ENCODE measurements at regions not wholly inside any gene's neighbourhood (a gene's known extent, or its start where the extent isn't known, plus 50 kb on each side); places are given as distances from the start of the nearest gene placed in this dataset.
"Not testable (repeated sequence)": the region's sequence is repeated elsewhere in the genome, so short reads cannot be mapped to it uniquely, and the experiment has no call there.

DNA sequence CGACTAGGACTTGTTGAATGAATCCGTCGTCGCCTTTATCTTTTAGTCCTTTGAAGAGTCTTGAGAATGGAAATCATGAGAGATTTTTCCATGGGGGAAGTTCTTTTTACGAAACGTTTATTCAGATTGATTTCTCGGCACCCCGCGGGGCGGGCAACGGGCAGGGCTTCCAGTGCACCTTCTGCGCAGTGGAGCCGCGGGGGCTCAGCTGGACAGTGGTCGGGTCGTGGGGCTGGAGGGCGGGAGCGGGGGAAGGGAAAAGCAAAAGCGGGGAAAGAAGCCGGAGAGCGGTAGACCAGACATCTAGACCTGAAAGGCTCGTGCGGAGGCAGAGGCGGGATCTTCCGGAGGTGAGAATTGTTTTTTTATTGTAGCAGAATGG, 103.0 kb downstream of the NBPF11 start:
- DNase-seq, result not testable (repeated sequence)

DNA sequence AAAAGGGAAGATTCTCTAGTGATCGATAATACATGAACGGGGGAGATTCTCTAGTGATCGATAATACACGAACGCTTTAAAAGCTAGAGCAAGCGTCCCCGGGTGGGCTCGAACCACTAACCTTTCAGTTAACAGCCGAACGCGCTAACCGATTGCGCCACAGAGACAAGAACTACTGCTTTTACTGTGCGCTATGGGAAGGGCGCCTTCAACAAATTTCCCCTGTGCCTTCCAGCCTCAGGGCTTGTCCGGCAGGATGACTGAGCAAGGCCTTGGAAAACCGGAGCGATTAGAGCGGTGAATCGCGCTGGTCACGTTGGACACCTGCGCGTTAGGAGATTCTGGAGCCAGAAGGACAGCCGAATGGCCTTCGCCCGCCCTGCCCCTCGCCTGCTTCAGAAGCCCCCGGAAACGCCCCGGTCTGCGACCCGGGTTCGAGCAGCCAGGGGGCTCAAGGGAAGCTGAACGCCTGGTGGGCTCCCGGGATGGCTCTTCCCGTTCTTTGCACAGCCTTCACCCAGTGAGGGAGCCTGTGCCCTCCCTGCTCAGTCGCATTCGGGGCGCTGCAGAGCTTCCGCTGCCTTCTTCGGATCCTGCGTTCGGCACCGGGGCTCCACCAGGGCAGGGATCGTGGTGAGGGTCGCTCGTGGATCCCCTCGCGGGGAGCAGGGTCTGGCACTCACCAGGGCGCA, 103.5 kb downstream of the NBPF11 start:
- DNase-seq, result peak in 1 of 51 donors; percentile 9

DNA sequence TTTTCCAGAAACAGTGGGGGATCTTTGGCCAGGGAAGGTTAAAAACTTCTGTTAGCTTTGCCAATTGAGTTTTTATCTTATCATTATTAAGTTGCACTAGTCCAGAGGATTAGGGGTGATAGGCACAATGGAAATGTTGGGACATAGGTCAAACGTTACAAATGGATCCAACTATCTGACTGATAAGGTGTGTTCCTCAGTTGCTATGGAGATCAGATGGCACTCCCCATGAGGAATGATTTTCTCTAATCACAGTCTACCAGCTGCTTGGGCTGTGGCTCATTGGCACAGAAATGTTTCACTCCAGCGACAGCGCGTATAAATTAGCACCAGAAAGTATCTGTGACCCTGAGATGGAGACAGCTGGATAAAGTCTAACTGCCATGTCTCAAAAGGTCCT, 106.2 kb downstream of the NBPF11 start:
- DNase-seq, result not testable (repeated sequence)

DNA sequence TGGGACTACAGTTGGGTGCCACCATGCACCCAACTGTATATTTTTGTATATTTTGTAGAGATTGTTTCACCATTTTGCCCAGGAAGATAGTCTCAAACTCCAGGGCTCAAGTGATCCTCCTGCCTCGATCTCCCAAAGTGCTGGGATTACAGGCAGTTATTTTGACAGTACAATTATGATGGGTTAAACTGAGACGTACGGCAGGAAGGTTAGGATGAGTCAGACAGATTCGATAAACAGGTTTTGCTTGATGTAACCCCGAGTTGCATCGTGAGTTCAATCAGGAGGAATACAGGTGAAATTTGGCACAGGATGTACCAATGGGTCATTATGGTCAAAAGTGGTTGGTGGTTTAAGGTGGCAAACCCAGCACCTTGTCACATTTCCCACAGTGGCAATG, 107.6 kb downstream of the NBPF11 start:
- not testable (repeated sequence) for DNase-seq
